ENCODE measurements at regions not wholly inside any gene's neighbourhood (a gene's known extent, or its start where the extent isn't known, plus 50 kb on each side); places are given as distances from the start of the nearest gene placed in this dataset.

GRCh38 chr1:221949996-221950395 is 208.1 kb upstream of the DUSP10 start:
- H3K23ac ChIP-seq (ENCODE audit: low read length in 2 of 2): no peak overlapping the region
- H3K14ac ChIP-seq (ENCODE audit: low read length in 2 of 2): no peak overlapping the region
- peaks cover 15% of the 10 kb centered on the region for H3K9me3 ChIP-seq (ENCODE audit: control insufficient read depth, low read length)
- no peak overlapping the region for H3K27ac ChIP-seq (ENCODE audit: low read length, poor library complexity, severe bottlenecking)
- no peaks in the 10 kb centered on the region for H3K36me3 ChIP-seq (ENCODE audit: control insufficient read depth in 1 of 2, insufficient read depth in 2 of 2, low read depth in 1 of 2, low read length in 2 of 2)
- 98% methylated on average over 3 of the region's 3 CpGs for WGBS
- no peak overlapping the region for H2AFZ ChIP-seq (ENCODE audit: low read depth, low read length)
- no peak overlapping the region for H2BK15ac ChIP-seq (ENCODE audit: low read depth, poor library complexity, severe bottlenecking)
- H2BK12ac ChIP-seq (ENCODE audit: low read length in 2 of 2): no peak overlapping the region
- no peak overlapping the region for H4K8ac ChIP-seq (ENCODE audit: low read length)
- no peaks in the 10 kb centered on the region for H3K27me3 ChIP-seq (ENCODE audit: control insufficient read depth in 1 of 2, insufficient read depth in 1 of 2, low read length in 2 of 2)
- no peak overlapping the region for H3K18ac ChIP-seq (ENCODE audit: low read depth in 1 of 2, low read length in 2 of 2)
- no peak for DNase-seq
- H3K4me3 ChIP-seq (ENCODE audit: insufficient read depth in 1 of 2, low read depth in 1 of 2, low read length in 2 of 2): no peak overlapping the region
- no peak overlapping the region for H3K4me2 ChIP-seq (ENCODE audit: low read length, poor library complexity, severe bottlenecking)
- H3K4ac ChIP-seq (ENCODE audit: low read depth in 1 of 2, low read length in 2 of 2): no peak overlapping the region
- H2BK5ac ChIP-seq (ENCODE audit: low read depth, low read length, poor library complexity, severe bottlenecking): no peak overlapping the region
- H2AK5ac ChIP-seq (ENCODE audit: low read length, severe bottlenecking): no peak overlapping the region
- H3K4me1 ChIP-seq (ENCODE audit: control insufficient read depth, insufficient read depth, low read depth, low read length): no peaks in the 10 kb centered on the region
- no peak overlapping the region for H2BK120ac ChIP-seq (ENCODE audit: low read depth, low read length)
- H3K79me1 ChIP-seq (replicated peaks; ENCODE audit: low read length, poor library complexity, severe bottlenecking): no peaks in the 10 kb centered on the region
- H3K9ac ChIP-seq (ENCODE audit: low read length): no peak overlapping the region
- no peak overlapping the region for H4K91ac ChIP-seq (ENCODE audit: low read length)

- Histone ChIP-seq H3K27me3 (ENCODE audit: control insufficient read depth in 1 of 2, insufficient read depth in 1 of 2, low read length in 2 of 2) (no peaks in the 10 kb centered on the region), H2BK12ac (ENCODE audit: low read length in 2 of 2) (no peak overlapping the region), H2AK5ac (ENCODE audit: low read length, severe bottlenecking) (no peak overlapping the region), H4K91ac (ENCODE audit: low read length) (no peak overlapping the region), H3K4me2 (ENCODE audit: low read length, poor library complexity, severe bottlenecking) (no peak overlapping the region), H3K9ac (ENCODE audit: low read length) (no peak overlapping the region), H3K27ac (ENCODE audit: low read length, poor library complexity, severe bottlenecking) (no peak overlapping the region), H2BK5ac (ENCODE audit: low read depth, low read length, poor library complexity, severe bottlenecking) (no peak overlapping the region), H3K4me3 (ENCODE audit: insufficient read depth in 1 of 2, low read depth in 1 of 2, low read length in 2 of 2) (no peak overlapping the region), H4K8ac (ENCODE audit: low read length) (no peak overlapping the region), H3K18ac (ENCODE audit: low read depth in 1 of 2, low read length in 2 of 2) (peak overlapping the region in 1 of 2 experiments; percentile 34), H3K9me3 (ENCODE audit: control insufficient read depth, low read length) (peaks cover 26% of the 10 kb centered on the region), H2AFZ (ENCODE audit: low read depth, low read length) (no peak overlapping the region), H3K36me3 (ENCODE audit: control insufficient read depth in 1 of 2, insufficient read depth in 2 of 2, low read depth in 1 of 2, low read length in 2 of 2) (no peaks in the 10 kb centered on the region), H3K23ac (ENCODE audit: low read length in 2 of 2) (no peak overlapping the region), H2BK120ac (ENCODE audit: low read depth, low read length) (no peak overlapping the region), H3K79me1 (replicated peaks; ENCODE audit: low read length, poor library complexity, severe bottlenecking) (no peaks in the 10 kb centered on the region), H2BK15ac (ENCODE audit: low read depth, poor library complexity, severe bottlenecking) (no peak overlapping the region), H3K4me1 (ENCODE audit: control insufficient read depth, insufficient read depth, low read depth, low read length) (no peaks in the 10 kb centered on the region), H3K4ac (ENCODE audit: low read depth in 1 of 2, low read length in 2 of 2) (peak overlapping the region in 1 of 2 experiments; percentile 33), H3K14ac (ENCODE audit: low read length in 2 of 2) (no peak overlapping the region)
- WGBS: 85% methylated on average over 5 of the region's 5 CpGs
- DNase-seq: no peak
Measured at GRCh38 chr1:221948459-221948858, 206.6 kb upstream of the DUSP10 start.

- H2BK15ac ChIP-seq (ENCODE audit: low read depth, poor library complexity, severe bottlenecking): no peak overlapping the region
- H3K79me1 ChIP-seq (replicated peaks; ENCODE audit: low read length, poor library complexity, severe bottlenecking): no peaks in the 10 kb centered on the region
- 74% methylated on average over 4 of the region's 4 CpGs for WGBS
- no peak overlapping the region for H2AK5ac ChIP-seq (ENCODE audit: low read length, severe bottlenecking)
- H3K14ac ChIP-seq (ENCODE audit: low read length in 2 of 2): no peak overlapping the region
- H3K27ac ChIP-seq (ENCODE audit: low read length, poor library complexity, severe bottlenecking): no peak overlapping the region
- H3K36me3 ChIP-seq (ENCODE audit: control insufficient read depth in 1 of 2, insufficient read depth in 2 of 2, low read depth in 1 of 2, low read length in 2 of 2): no peaks in the 10 kb centered on the region
- no peak overlapping the region for H2AFZ ChIP-seq (ENCODE audit: low read depth, low read length)
- no peak overlapping the region for H2BK120ac ChIP-seq (ENCODE audit: low read depth, low read length)
- H2BK5ac ChIP-seq (ENCODE audit: low read depth, low read length, poor library complexity, severe bottlenecking): no peak overlapping the region
- H3K4me2 ChIP-seq (ENCODE audit: low read length, poor library complexity, severe bottlenecking): no peak overlapping the region
- no peak overlapping the region for H4K8ac ChIP-seq (ENCODE audit: low read length)
- no peak overlapping the region for H3K18ac ChIP-seq (ENCODE audit: low read depth in 1 of 2, low read length in 2 of 2)
- no peak overlapping the region for H3K4ac ChIP-seq (ENCODE audit: low read depth in 1 of 2, low read length in 2 of 2)
- DNase-seq: no peak
- H3K4me3 ChIP-seq (ENCODE audit: insufficient read depth in 1 of 2, low read depth in 1 of 2, low read length in 2 of 2): no peak overlapping the region
- no peaks in the 10 kb centered on the region for H3K27me3 ChIP-seq (ENCODE audit: control insufficient read depth in 1 of 2, insufficient read depth in 1 of 2, low read length in 2 of 2)
- no peaks in the 10 kb centered on the region for H3K4me1 ChIP-seq (ENCODE audit: control insufficient read depth, insufficient read depth, low read depth, low read length)
- H3K9me3 ChIP-seq (ENCODE audit: control insufficient read depth, low read length): peaks cover 26% of the 10 kb centered on the region
- no peak overlapping the region for H3K23ac ChIP-seq (ENCODE audit: low read length in 2 of 2)
- H3K9ac ChIP-seq (ENCODE audit: low read length): no peak overlapping the region
- no peak overlapping the region for H4K91ac ChIP-seq (ENCODE audit: low read length)
- no peak overlapping the region for H2BK12ac ChIP-seq (ENCODE audit: low read length in 2 of 2)
Measured at GRCh38 chr1:221947731-221948130, 205.8 kb upstream of the DUSP10 start.

GRCh38 chr1:221946768-221947167 is 204.9 kb upstream of the DUSP10 start:
- H3K23ac ChIP-seq (ENCODE audit: low read length in 2 of 2): no peak overlapping the region
- H3K14ac ChIP-seq (ENCODE audit: low read length in 2 of 2): no peak overlapping the region
- no peak overlapping the region for H3K27ac ChIP-seq (ENCODE audit: low read length, poor library complexity, severe bottlenecking)
- H4K91ac ChIP-seq (ENCODE audit: low read length): no peak overlapping the region
- H3K36me3 ChIP-seq (ENCODE audit: control insufficient read depth in 1 of 2, insufficient read depth in 2 of 2, low read depth in 1 of 2, low read length in 2 of 2): no peaks in the 10 kb centered on the region
- no peak overlapping the region for H2BK5ac ChIP-seq (ENCODE audit: low read depth, low read length, poor library complexity, severe bottlenecking)
- no peak overlapping the region for H3K9ac ChIP-seq (ENCODE audit: low read length)
- no peaks in the 10 kb centered on the region for H3K4me1 ChIP-seq (ENCODE audit: control insufficient read depth, insufficient read depth, low read depth, low read length)
- H3K4me2 ChIP-seq (ENCODE audit: low read length, poor library complexity, severe bottlenecking): no peak overlapping the region
- WGBS: 98% methylated on average over 5 of the region's 6 CpGs
- H3K79me1 ChIP-seq (replicated peaks; ENCODE audit: low read length, poor library complexity, severe bottlenecking): no peaks in the 10 kb centered on the region
- no peak overlapping the region for H4K8ac ChIP-seq (ENCODE audit: low read length)
- no peak overlapping the region for H2BK120ac ChIP-seq (ENCODE audit: low read depth, low read length)
- H2AFZ ChIP-seq (ENCODE audit: low read depth, low read length): no peak overlapping the region
- no peak overlapping the region for H2BK15ac ChIP-seq (ENCODE audit: low read depth, poor library complexity, severe bottlenecking)
- H2BK12ac ChIP-seq (ENCODE audit: low read length in 2 of 2): no peak overlapping the region
- H3K4ac ChIP-seq (ENCODE audit: low read depth in 1 of 2, low read length in 2 of 2): no peak overlapping the region
- no peak overlapping the region for H3K18ac ChIP-seq (ENCODE audit: low read depth in 1 of 2, low read length in 2 of 2)
- H3K27me3 ChIP-seq (ENCODE audit: control insufficient read depth in 1 of 2, insufficient read depth in 1 of 2, low read length in 2 of 2): no peaks in the 10 kb centered on the region
- H3K4me3 ChIP-seq (ENCODE audit: insufficient read depth in 1 of 2, low read depth in 1 of 2, low read length in 2 of 2): no peak overlapping the region
- H3K9me3 ChIP-seq (ENCODE audit: control insufficient read depth, low read length): peaks cover 26% of the 10 kb centered on the region
- no peak for DNase-seq
- H2AK5ac ChIP-seq (ENCODE audit: low read length, severe bottlenecking): no peak overlapping the region

All from mesenchymal stem cell (in vitro differentiated cells and primary cell).